H9 (cell line): ENCODE measurements at regions not wholly inside any gene's neighbourhood (a gene's known extent, or its start where the extent isn't known, plus 50 kb on each side); places are given as distances from the start of the nearest gene placed in this dataset.

Experiments
- DNase-seq: peaks from one replicate; pipeline ENCODE4 v3.0.0-alpha.2; 2017
- H2AFZ ChIP-seq: one replicate; pipeline ENCODE4 v1.6.1; 2013; ENCODE audit warnings: mild to moderate bottlenecking, low read length, control low read depth, moderate library complexity
- H2AK5ac ChIP-seq: 2 replicates; pipeline ENCODE4 v1.6.1; 2013; ENCODE audit warnings: low read length, control low read depth, mixed read lengths; ENCODE audit not compliant: insufficient read length
- H2BK120ac ChIP-seq: one replicate; pipeline ENCODE4 v1.6.1; 2013; ENCODE audit warnings: low read depth, mild to moderate bottlenecking, low read length, control low read depth, inconsistent platforms; ENCODE audit not compliant: poor library complexity, severe bottlenecking
- H2BK12ac ChIP-seq: 2 replicates; pipeline ENCODE4 v1.6.1; 2013; ENCODE audit warnings: low read length, control low read depth, mixed read lengths, low read depth; ENCODE audit not compliant: insufficient read length
- H2BK15ac ChIP-seq: 2 replicates; pipeline ENCODE4 v1.6.1; 2013; ENCODE audit warnings: low read depth, low read length, control low read depth
- H2BK20ac ChIP-seq: one replicate; pipeline ENCODE4 v1.6.1; 2013; ENCODE audit warnings: low read depth, mild to moderate bottlenecking, low read length, control low read depth, inconsistent platforms; ENCODE audit not compliant: poor library complexity, severe bottlenecking
- H2BK5ac ChIP-seq: 2 replicates; pipeline ENCODE4 v1.6.1; 2013; ENCODE audit warnings: low read length, control low read depth, mixed read lengths; ENCODE audit not compliant: insufficient read length
- H3K14ac ChIP-seq: 2 replicates; pipeline ENCODE4 v1.6.1; 2013; ENCODE audit warnings: low read length, control low read depth; ENCODE audit not compliant: insufficient read depth
- H3K18ac ChIP-seq: 2 replicates; pipeline ENCODE4 v1.6.1; 2013; ENCODE audit warnings: low read depth, mild to moderate bottlenecking, mixed read lengths, low read length, control low read depth; ENCODE audit not compliant: insufficient read length
- H3K23ac ChIP-seq: 2 replicates; pipeline ENCODE4 v1.6.1; 2013; ENCODE audit warnings: low read length, control low read depth, mixed read lengths, low read depth; ENCODE audit not compliant: insufficient read length
- H3K23me2 ChIP-seq: 2 replicates; pipeline ENCODE4 v1.6.1; 2013; ENCODE audit warnings: low read depth, mild to moderate bottlenecking, mixed read lengths, low read length, control low read depth; ENCODE audit not compliant: insufficient read length, poor library complexity, severe bottlenecking
- H3K27ac ChIP-seq: 2 replicates; pipeline ENCODE4 v1.5.1; 2013; ENCODE audit warnings: low read length, control low read depth, mixed read lengths, low read depth; ENCODE audit not compliant: insufficient read length
- H3K27me3 ChIP-seq: 2 replicates; pipeline ENCODE4 v1.6.1; 2013; ENCODE audit warnings: low read length, control low read depth, inconsistent platforms; ENCODE audit not compliant: insufficient read depth
- H3K4ac ChIP-seq: 2 replicates; pipeline ENCODE4 v1.6.1; 2013; ENCODE audit warnings: low read depth, mild to moderate bottlenecking, control low read depth, inconsistent platforms, low read length, moderate library complexity
- H3K4me1 ChIP-seq: 2 replicates; pipeline ENCODE4 v1.6.1; 2013; ENCODE audit warnings: low read length, control low read depth, inconsistent platforms; ENCODE audit not compliant: insufficient read depth
- H3K4me2 ChIP-seq: 2 replicates; pipeline ENCODE4 v1.6.1; 2013; ENCODE audit warnings: low read length, control low read depth, mixed read lengths; ENCODE audit not compliant: insufficient read length, insufficient read depth
- H3K56ac ChIP-seq: 2 replicates; pipeline ENCODE4 v1.6.1; 2013; ENCODE audit warnings: low read depth, mild to moderate bottlenecking, mixed read lengths, low read length, control low read depth; ENCODE audit not compliant: insufficient read length
- H3K79me1 ChIP-seq: 2 replicates; pipeline ENCODE4 v1.6.1; 2013; ENCODE audit warnings: low read depth, mild to moderate bottlenecking, moderate library complexity, low read length, control low read depth, inconsistent platforms; ENCODE audit not compliant: insufficient read depth, poor library complexity, severe bottlenecking
- H3K79me2 ChIP-seq: 2 replicates; pipeline ENCODE4 v1.6.1; 2013; ENCODE audit warnings: low read length, control low read depth, inconsistent platforms; ENCODE audit not compliant: insufficient read depth
- H3K9ac ChIP-seq: 2 replicates; pipeline ENCODE4 v1.6.1; 2013; ENCODE audit warnings: low read length, control low read depth, mixed read lengths; ENCODE audit not compliant: insufficient read length; ENCODE audit errors: extremely low read depth
- H3K9me3 ChIP-seq: one replicate; pipeline ENCODE4 v1.6.1; 2013; ENCODE audit warnings: low read depth, low read length, inconsistent platforms; ENCODE audit not compliant: control insufficient read depth
- H3T11ph ChIP-seq: one replicate; pipeline ENCODE4 v1.6.1; 2013; ENCODE audit warnings: mild to moderate bottlenecking, low read length, control low read depth, inconsistent platforms
- H4K20me1 ChIP-seq: one replicate; pipeline ENCODE4 v1.6.1; 2013; ENCODE audit not compliant: control insufficient read depth, insufficient read length, insufficient read depth
- H4K5ac ChIP-seq: 2 replicates; pipeline ENCODE4 v1.6.1; 2013; ENCODE audit warnings: low read depth, mild to moderate bottlenecking, mixed read lengths, low read length, control low read depth; ENCODE audit not compliant: insufficient read length
- H4K8ac ChIP-seq: replicated peaks from 2 replicates; pipeline ENCODE4 v1.6.1; 2013; ENCODE audit warnings: low read length, control low read depth, mixed read lengths, low read depth; ENCODE audit not compliant: insufficient read length
- H4K91ac ChIP-seq: 2 replicates; pipeline ENCODE4 v1.6.1; 2013; ENCODE audit warnings: low read depth, mild to moderate bottlenecking, moderate library complexity, mixed read lengths, low read length, control low read depth; ENCODE audit not compliant: insufficient read length
- H3K27ac Mint-ChIP-seq, 3 experiments: 2 replicates in 2 of 3; 3 replicates in 1 of 3; pipeline ENCODE4 v1.8.0; 2020 to 2021; ENCODE audit warnings: mixed read lengths in 3 of 3, mild to moderate bottlenecking in 1 of 3, moderate library complexity in 1 of 3
- H3K27me3 Mint-ChIP-seq: 2 replicates; pipeline ENCODE4 v1.8.0; 2021; ENCODE audit warnings: low read depth, mild to moderate bottlenecking, moderate library complexity, mixed read lengths
- H3K36me3 Mint-ChIP-seq, 3 experiments: 2 replicates in 2 of 3; 3 replicates in 1 of 3; pipeline ENCODE4 v1.8.0; 2020 to 2021; ENCODE audit warnings: low read depth in 3 of 3, mixed read lengths in 3 of 3; ENCODE audit not compliant: insufficient read depth in 1 of 3
- H3K4me1 Mint-ChIP-seq, 2 experiments: 2 replicates each; pipeline ENCODE4 v1.8.0; 2020; ENCODE audit warnings: mixed read lengths in 2 of 2
- H3K4me3 Mint-ChIP-seq, 2 experiments: 2 replicates in 1 of 2; 3 replicates in 1 of 2; pipeline ENCODE4 v1.8.0; 2020 to 2021; ENCODE audit warnings: mild to moderate bottlenecking in 2 of 2, mixed read lengths in 2 of 2, moderate library complexity in 1 of 2
- H3K9me3 Mint-ChIP-seq, 2 experiments: 2 replicates in 1 of 2; 3 replicates in 1 of 2; pipeline ENCODE4 v1.8.0; 2020; ENCODE audit warnings: mild to moderate bottlenecking in 2 of 2, mixed read lengths in 2 of 2, moderate library complexity in 1 of 2
- CTCF ChIP-seq: fragments of 200-600 bp; sonication (generic); conservative IDR thresholded peaks from 3 replicates; pipeline ENCODE4 v1.8.0; 2021; ENCODE audit warnings: antibody characterized with exemption, mild to moderate bottlenecking
- WGBS: extraction: QIAGEN DNeasy Blood & Tissue Kit; methylation state at CpG from one replicate; pipeline ENCODE4 v1.1.7; 2013; ENCODE audit warnings: missing lambda C conversion rate, low lambda C conversion rate, mixed read lengths; ENCODE audit not compliant: insufficient read length; ENCODE audit errors: extremely low coverage; 5-methylcytosine and 5-hydroxymethylcytosine counted together

- Histone ChIP-seq H3K9ac (no peak overlapping the region), H4K8ac (no peak overlapping the region), H3K27me3 (no peaks in the 10 kb centered on the region), H2AK5ac (no peak overlapping the region), H3K4ac (no peak overlapping the region), H2BK12ac (no peak overlapping the region), H3K14ac (no peak overlapping the region), H3K4me2 (no peak overlapping the region), H2BK15ac (no peak overlapping the region), H2BK5ac (no peak overlapping the region), H3K56ac (no peak overlapping the region), H3K79me1 (no peaks in the 10 kb centered on the region), H4K20me1 (no peaks in the 10 kb centered on the region), H2BK120ac (no peak overlapping the region), H3K9me3 (no peaks in the 10 kb centered on the region), H4K91ac (no peak overlapping the region), H2BK20ac (no peak overlapping the region), H3K18ac (no peak overlapping the region), H2AFZ (no peak overlapping the region), H3K79me2 (no peaks in the 10 kb centered on the region), H3K27ac (no peak overlapping the region), H3K4me1 (no peaks in the 10 kb centered on the region), H3T11ph (no peak overlapping the region), H3K23me2 (no peaks in the 10 kb centered on the region), H3K23ac (no peak overlapping the region), H4K5ac (no peak overlapping the region)
- no peak overlapping the region for H3K4me3 Mint-ChIP-seq
- H3K36me3 Mint-ChIP-seq: no peaks in the 10 kb centered on the region
- H3K27me3 Mint-ChIP-seq: peaks cover 5% of the 10 kb centered on the region; the same call in 1 of the 2 replicates
- WGBS: no CpG with 5 or more reads among the region's 4 CpGs
- H3K4me1 Mint-ChIP-seq: no peaks in the 10 kb centered on the region
- DNase-seq: no peak
- no peaks in the 10 kb centered on the region for H3K9me3 Mint-ChIP-seq
- TF ChIP-seq CTCF: no peak
- no peak overlapping the region for H3K27ac Mint-ChIP-seq
These were observed 112.9 kb downstream of the PXDC1 start for GRCh38 chr6:3638662-3639061.
